Left lung (tissue), 4 donors: ENCODE measurements at regions not wholly inside any gene's neighbourhood (a gene's known extent, or its start where the extent isn't known, plus 50 kb on each side); places are given as distances from the start of the nearest gene placed in this dataset.

Source experiments
- ATAC-seq: fragments of 200-7000 bp; cut with Tn5 transposase; one replicate; pipeline ENCODE4 v1.9.1; 2020; ENCODE audit warnings: moderate library complexity
- DNase-seq, 4 donors: peaks; one replicate each; pipeline ENCODE4 v3.0.0-alpha.2; 2013 to 2020
- H3K27ac ChIP-seq, 2 donors: fragments of 200-600 bp; sonication (generic) in 1 of 2; one replicate each; pipeline versions ENCODE4 v1.5.0 to v1.8.0; 2020 to 2021
- H3K27me3 ChIP-seq, 2 donors: fragments of 200-600 bp; sonication (generic) in 1 of 2; one replicate each; pipeline versions ENCODE4 v1.5.0 to v1.8.0; 2020 to 2021
- H3K36me3 ChIP-seq, 2 donors: fragments of 200-600 bp; sonication (generic) in 1 of 2; one replicate each; pipeline versions ENCODE4 v1.5.0 to v1.8.0; 2020 to 2021
- H3K4me1 ChIP-seq, 2 donors: fragments of 200-600 bp; one replicate each; pipeline ENCODE4 v1.8.0; 2021
- H3K4me3 ChIP-seq, 2 donors: fragments of 200-600 bp; sonication (generic) in 1 of 2; one replicate each; pipeline versions ENCODE4 v1.5.0 to v1.8.0; 2020 to 2021; ENCODE audit warnings: mild to moderate bottlenecking in 1 of 2
- H3K9me3 ChIP-seq, 2 donors: fragments of 200-600 bp; sonication (generic) in 1 of 2; one replicate each; pipeline versions ENCODE4 v1.5.0 to v1.8.0; 2020 to 2021
- CTCF ChIP-seq, 2 donors: fragments of 200-600 bp; sonication (generic) in 1 of 2; IDR thresholded peaks; one replicate each; pipeline versions ENCODE4 v1.5.0 to v1.8.0; 2021; ENCODE audit warnings: antibody characterized with exemption in 2 of 2
- intact Hi-C, 2 donors: fragments of 100-400 bp; cut with DNase I; formaldehyde crosslinking; loops; one replicate each; pipeline versions ENCODE4 v1.11.2 to v1.14.2; 2022
- donor health status: DM: no; HTN: yes; CAD: no.
- donor health status: DM: no; HTN: no; CAD: no.

DNA sequence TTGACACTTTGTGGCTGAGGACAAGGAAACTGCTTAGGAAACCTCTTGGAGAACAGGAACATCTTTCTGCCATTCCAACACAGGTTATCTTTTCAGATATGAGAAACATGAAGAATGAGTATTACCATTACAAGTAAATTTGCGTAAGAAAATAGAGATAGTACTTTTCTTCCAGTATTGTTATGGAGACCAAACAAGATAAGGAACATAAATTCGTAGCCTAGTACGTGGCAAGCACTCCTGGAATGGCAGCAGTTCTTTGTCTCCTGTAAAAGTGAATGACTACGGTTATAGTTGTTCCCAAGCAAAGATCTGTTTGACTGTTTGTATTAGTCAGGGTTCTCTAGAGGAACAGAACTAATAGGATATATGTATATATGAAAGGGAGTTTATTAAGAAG, 843.1 kb downstream of the STIM2 start:
- no peaks in the 10 kb centered on the region for H3K9me3 ChIP-seq
- no peak for TF ChIP-seq CTCF (IDR thresholded peaks at IDR 0.05)
- no peaks in the 10 kb centered on the region for H3K4me1 ChIP-seq
- intact Hi-C loops, result no loop called here
- H3K27ac ChIP-seq, result no peak overlapping the region
- no peaks in the 10 kb centered on the region for H3K36me3 ChIP-seq
- no peak for ATAC-seq
- DNase-seq, result no peak
- no peaks in the 10 kb centered on the region for H3K27me3 ChIP-seq
- H3K4me3 ChIP-seq, result no peak overlapping the region

GRCh38 chr4:27711041-27711440, 850.4 kb downstream of the STIM2 start:
- intact Hi-C loops, result no loop called here
- no peak for ATAC-seq

DNA sequence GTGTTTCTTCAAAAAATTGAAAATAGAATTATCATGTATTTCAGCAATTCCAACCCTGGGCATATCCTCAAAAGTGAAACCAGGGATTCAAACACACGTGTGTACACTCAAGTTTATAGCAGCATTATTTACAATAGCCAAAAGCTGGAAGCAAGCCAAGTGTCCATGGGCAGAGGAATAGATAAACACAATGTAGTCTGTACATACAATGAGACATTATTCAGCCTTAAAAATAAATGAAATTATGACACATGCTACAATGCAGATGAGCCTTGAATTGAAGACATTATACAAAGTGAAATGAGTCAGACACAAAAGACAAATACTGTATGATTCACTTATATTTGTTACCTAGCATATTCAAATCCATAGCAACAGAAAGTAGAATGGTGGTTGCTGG, 853.4 kb downstream of the STIM2 start:
- DNase-seq, result no peak
- no peak for ATAC-seq
- no peaks in the 10 kb centered on the region for H3K36me3 ChIP-seq
- H3K4me1 ChIP-seq, result no peaks in the 10 kb centered on the region
- H3K9me3 ChIP-seq, result no peaks in the 10 kb centered on the region
- intact Hi-C loops, result no loop called here
- H3K27me3 ChIP-seq, result no peaks in the 10 kb centered on the region
- no peak overlapping the region for H3K27ac ChIP-seq
- no peak overlapping the region for H3K4me3 ChIP-seq
- TF ChIP-seq CTCF (IDR thresholded peaks at IDR 0.05), result no peak

More at GRCh38 chr4:27711041-27711440, 850.4 kb downstream of the STIM2 start:
- no peak for TF ChIP-seq CTCF (IDR thresholded peaks at IDR 0.05)
- DNase-seq, result no peak
- no peaks in the 10 kb centered on the region for H3K4me1 ChIP-seq
- no peaks in the 10 kb centered on the region for H3K9me3 ChIP-seq
- no peaks in the 10 kb centered on the region for H3K36me3 ChIP-seq
- no peak overlapping the region for H3K4me3 ChIP-seq
- H3K27ac ChIP-seq, result no peak overlapping the region
- H3K27me3 ChIP-seq, result no peaks in the 10 kb centered on the region

DNA sequence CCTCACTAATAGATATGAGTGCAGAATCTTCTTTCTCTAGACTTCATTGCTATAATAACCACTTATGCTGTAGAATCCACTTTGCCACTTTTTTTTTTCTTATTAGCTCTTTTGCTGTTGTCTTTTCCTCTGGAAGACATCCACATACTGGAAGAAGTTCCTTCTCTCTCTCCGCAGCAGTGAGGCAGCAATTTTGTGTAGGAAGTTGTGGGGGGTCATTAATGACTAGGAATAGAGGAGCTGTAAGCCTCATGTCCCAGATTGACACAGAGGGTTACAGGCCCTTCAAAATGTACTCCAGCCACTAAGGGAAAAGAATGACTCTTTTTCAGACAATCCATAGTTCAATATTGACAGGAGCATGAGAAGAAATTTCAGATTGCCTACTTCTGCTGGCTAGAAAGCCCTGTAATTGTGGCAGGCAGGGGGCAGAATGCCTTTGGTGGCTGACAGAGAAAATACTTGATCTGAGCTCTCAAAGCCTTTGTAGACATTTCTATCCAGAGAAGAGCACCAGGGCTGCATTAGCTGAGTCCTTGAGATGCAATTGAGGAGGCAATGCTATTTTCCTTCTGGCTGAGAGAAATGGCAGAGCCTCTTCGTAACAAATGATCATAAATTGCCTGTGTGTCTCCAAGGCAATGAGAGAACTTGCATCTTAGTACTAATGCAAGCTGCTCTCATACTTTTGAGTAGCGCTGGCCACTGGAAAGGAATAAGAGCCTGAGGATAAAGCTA, 856.2 kb downstream of the STIM2 start:
- ATAC-seq, result no peak
- no peak overlapping the region for H3K4me3 ChIP-seq
- intact Hi-C loops, result no loop called here
- H3K27me3 ChIP-seq, result no peaks in the 10 kb centered on the region
- no peak for DNase-seq
- H3K36me3 ChIP-seq, result no peaks in the 10 kb centered on the region
- TF ChIP-seq CTCF (IDR thresholded peaks at IDR 0.05), result no peak
- no peaks in the 10 kb centered on the region for H3K9me3 ChIP-seq
- H3K4me1 ChIP-seq, result no peaks in the 10 kb centered on the region
- H3K27ac ChIP-seq, result no peak overlapping the region

DNA sequence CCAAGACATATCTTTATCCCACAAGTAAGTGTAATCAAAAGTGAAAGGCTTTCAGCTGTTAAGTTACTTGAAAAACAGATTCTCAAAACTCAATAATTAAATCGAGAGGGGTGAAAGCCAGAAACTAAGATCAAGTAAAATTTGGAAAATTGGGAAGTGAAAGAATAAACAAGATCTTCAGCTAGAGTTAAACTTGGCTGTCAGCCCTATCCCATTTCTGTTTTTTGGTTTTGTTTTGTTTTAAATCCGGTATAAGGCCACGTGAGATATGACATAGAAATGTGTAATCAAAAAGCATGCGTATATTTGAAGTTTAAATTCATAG, 856.8 kb downstream of the STIM2 start:
- Histone ChIP-seq H3K4me1 (no peaks in the 10 kb centered on the region), H3K27ac (no peak overlapping the region), H3K4me3 (no peak overlapping the region), H3K36me3 (no peaks in the 10 kb centered on the region), H3K9me3 (no peaks in the 10 kb centered on the region), H3K27me3 (no peaks in the 10 kb centered on the region)
- intact Hi-C loops, result no loop called here
- DNase-seq (peak in 1 of 4 donors; percentile 22), ATAC-seq (no peak)
- no peak for TF ChIP-seq CTCF (IDR thresholded peaks at IDR 0.05)
